Stimulated activated CD4-positive, alpha-beta T cell treated with anti-CD3 and anti-CD28 coated beads, Interleukin-4, amount 100 ng/mL, for 4 hours (primary cell): ENCODE measurements at regions not wholly inside any gene's neighbourhood (a gene's known extent, or its start where the extent isn't known, plus 50 kb on each side); places are given as distances from the start of the nearest gene placed in this dataset.

Experiments used
- DNase-seq, 2 experiments: peaks; one replicate each; pipeline ENCODE4 v3.0.0-alpha.2; 2020

DNA sequence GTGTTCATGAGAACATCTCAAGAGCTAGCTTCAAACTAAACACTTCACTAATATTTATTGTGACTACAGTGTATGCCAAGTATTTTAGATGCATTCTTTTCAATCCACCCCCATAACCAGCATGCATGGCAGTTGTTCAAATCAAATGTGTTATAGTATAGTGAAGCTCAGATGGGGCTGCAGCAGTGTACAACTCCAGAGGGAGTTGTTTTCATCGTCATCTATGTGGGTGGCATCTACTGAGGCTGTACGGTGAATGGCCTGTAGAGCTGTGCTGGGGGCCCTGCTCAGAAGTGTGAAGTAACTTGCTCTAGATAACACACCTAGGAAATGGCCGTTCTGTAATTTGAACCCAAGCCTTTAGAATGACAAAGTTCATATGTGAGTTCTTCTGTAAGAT is 71.8 kb upstream of the LRATD1 start:
- no peak for DNase-seq

- DNase-seq: no peak
Measured at GRCh38 chr2:14563324-14563723, 69.2 kb upstream of the LRATD1 start.

GRCh38 chr2:14565666-14566065 is 66.9 kb upstream of the LRATD1 start:
- DNase-seq: no peak

DNA sequence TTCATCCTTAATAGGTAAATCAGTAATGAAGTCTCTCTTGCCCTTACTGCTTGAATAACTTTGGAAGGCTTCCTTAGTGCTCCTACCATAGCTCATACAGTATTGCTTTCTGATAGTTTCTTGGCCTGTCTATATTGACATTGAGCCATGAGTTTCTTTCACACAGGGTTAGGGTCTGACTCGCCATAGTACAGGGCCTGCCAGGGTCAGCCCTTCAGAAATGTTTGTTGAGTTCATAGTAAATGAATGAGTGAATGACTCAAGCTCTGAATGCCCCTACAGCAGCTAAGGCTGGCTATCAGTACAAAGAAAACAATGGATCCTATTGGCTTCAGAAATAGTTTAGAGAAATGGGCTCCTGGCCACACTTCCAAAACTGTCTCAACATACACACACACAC is 65.0 kb upstream of the LRATD1 start:
- DNase-seq: no peak

- DNase-seq: no peak
Measured at GRCh38 chr2:14569294-14569693, 63.2 kb upstream of the LRATD1 start.

GRCh38 chr2:14572633-14573032 is 59.9 kb upstream of the LRATD1 start:
- DNase-seq: no peak

- no peak for DNase-seq
Measured at GRCh38 chr2:14577843-14578242, 54.7 kb upstream of the LRATD1 start.
